ENCODE measurements at regions not wholly inside any gene's neighbourhood (a gene's known extent, or its start where the extent isn't known, plus 50 kb on each side); places are given as distances from the start of the nearest gene placed in this dataset.

- H3K27me3 ChIP-seq = no peaks in the 10 kb centered on the region
- 96 to 99% (median 98%) methylated on average over 2 of the region's 2 CpGs for WGBS, 3 donors
- no peaks in the 10 kb centered on the region for H3K9me3 ChIP-seq
- H3K4me3 ChIP-seq = no peak overlapping the region
- H3K36me3 ChIP-seq = no peaks in the 10 kb centered on the region
- H3K27ac ChIP-seq = no peak overlapping the region
- TF ChIP-seq EP300 (IDR thresholded peaks at IDR 0.05) = no peak
- TF ChIP-seq, protein P1, sequence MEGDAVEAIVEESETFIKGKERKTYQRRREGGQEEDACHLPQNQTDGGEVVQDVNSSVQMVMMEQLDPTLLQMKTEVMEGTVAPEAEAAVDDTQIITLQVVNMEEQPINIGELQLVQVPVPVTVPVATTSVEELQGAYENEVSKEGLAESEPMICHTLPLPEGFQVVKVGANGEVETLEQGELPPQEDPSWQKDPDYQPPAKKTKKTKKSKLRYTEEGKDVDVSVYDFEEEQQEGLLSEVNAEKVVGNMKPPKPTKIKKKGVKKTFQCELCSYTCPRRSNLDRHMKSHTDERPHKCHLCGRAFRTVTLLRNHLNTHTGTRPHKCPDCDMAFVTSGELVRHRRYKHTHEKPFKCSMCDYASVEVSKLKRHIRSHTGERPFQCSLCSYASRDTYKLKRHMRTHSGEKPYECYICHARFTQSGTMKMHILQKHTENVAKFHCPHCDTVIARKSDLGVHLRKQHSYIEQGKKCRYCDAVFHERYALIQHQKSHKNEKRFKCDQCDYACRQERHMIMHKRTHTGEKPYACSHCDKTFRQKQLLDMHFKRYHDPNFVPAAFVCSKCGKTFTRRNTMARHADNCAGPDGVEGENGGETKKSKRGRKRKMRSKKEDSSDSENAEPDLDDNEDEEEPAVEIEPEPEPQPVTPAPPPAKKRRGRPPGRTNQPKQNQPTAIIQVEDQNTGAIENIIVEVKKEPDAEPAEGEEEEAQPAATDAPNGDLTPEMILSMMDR (IDR thresholded peaks at IDR 0.05) = no peak
- no peak for TF ChIP-seq POLR2A (IDR thresholded peaks at IDR 0.05)
- no peak for DNase-seq
- intact Hi-C loops (cut with DNase I) = no loop called here
- H3K4me1 ChIP-seq (ENCODE audit: insufficient read depth) = no peaks in the 10 kb centered on the region
These were observed 111.1 kb downstream of the GLUL start for GRCh38 chr1:182280504-182280900.

DNA sequence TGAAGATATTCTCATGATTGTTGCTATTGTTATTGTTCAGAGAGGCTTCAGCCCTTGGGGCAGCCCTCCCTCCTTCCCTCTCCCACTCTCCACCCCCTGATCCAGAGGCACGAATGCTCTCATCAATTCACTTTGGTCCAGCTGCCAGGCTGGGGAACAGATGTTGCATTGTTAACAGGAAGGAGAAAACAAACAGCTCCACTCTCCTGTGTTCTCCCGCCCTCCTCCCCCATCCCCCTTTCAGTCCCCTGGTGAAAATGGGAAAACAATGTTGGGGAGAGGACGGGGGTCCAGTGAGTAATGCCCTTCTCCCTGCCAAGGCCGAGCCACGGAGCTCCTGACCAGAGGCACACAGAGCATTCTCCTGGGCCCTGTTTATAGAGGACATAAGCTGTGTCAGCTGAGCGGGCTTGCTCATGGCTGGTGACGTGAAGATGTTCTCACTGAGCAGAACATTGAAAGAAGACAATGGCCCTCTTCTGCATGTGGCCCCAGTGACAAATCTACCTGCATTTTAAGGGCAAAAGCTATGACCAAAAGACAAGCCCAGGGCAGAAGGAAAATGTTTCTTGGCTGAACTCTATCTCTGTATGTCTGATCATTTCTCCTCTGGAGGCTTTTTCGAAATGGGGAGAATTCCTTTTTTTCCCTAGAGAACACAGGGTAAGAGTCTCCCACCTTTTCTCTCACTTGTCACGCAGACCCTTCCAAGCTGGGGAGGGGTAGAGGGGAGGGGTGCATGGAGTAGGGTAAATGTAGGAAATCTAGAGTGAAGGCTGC lies 111.7 kb downstream of the GLUL start:
- no peaks in the 10 kb centered on the region for H3K27me3 ChIP-seq
- DNase-seq = peak in 4 of 5 donors; percentile 29 to 60 (median 47)
- H3K27ac ChIP-seq = no peak overlapping the region
- intact Hi-C loops (cut with DNase I) = no loop called here
- TF ChIP-seq, protein P1 (IDR thresholded peaks at IDR 0.05) = no peak
- TF ChIP-seq EP300 (IDR thresholded peaks at IDR 0.05) (no peak), POLR2A (IDR thresholded peaks at IDR 0.05) (no peak)
- H3K9me3 ChIP-seq = no peaks in the 10 kb centered on the region
- 35 to 48% (median 38%) methylated on average over 9 of the region's 9 CpGs for WGBS, 3 donors
- H3K4me1 ChIP-seq (ENCODE audit: insufficient read depth) = no peaks in the 10 kb centered on the region
- no peaks in the 10 kb centered on the region for H3K36me3 ChIP-seq
- no peak overlapping the region for H3K4me3 ChIP-seq

GRCh38 chr1:182279302-182279701 lies 112.3 kb downstream of the GLUL start:
- Histone ChIP-seq H3K27me3 (no peaks in the 10 kb centered on the region), H3K27ac (no peak overlapping the region), H3K9me3 (no peaks in the 10 kb centered on the region), H3K4me1 (ENCODE audit: insufficient read depth) (no peaks in the 10 kb centered on the region), H3K4me3 (no peak overlapping the region), H3K36me3 (no peaks in the 10 kb centered on the region)
- TF ChIP-seq, protein P1 (IDR thresholded peaks at IDR 0.05) = no peak
- TF ChIP-seq EP300 (IDR thresholded peaks at IDR 0.05) = no peak
- no peak for TF ChIP-seq POLR2A (IDR thresholded peaks at IDR 0.05)
- WGBS, 3 donors = 33 to 42% (median 33%) methylated on average over 7 of the region's 7 CpGs
- intact Hi-C loops (cut with DNase I) = no loop called here
- no peak for DNase-seq

- no peaks in the 10 kb centered on the region for H3K36me3 ChIP-seq
- no peaks in the 10 kb centered on the region for H3K9me3 ChIP-seq
- H3K4me1 ChIP-seq (ENCODE audit: insufficient read depth) = no peaks in the 10 kb centered on the region
- H3K27ac ChIP-seq = no peak overlapping the region
- 91 to 95% (median 93%) methylated on average over 7 of the region's 7 CpGs for WGBS, 3 donors
- no peak overlapping the region for H3K4me3 ChIP-seq
- no peaks in the 10 kb centered on the region for H3K27me3 ChIP-seq
- intact Hi-C loops (cut with DNase I) = no loop called here
- DNase-seq = no peak
- TF ChIP-seq, protein P1 (IDR thresholded peaks at IDR 0.05) = no peak
- TF ChIP-seq EP300 (IDR thresholded peaks at IDR 0.05) (no peak), POLR2A (IDR thresholded peaks at IDR 0.05) (no peak)
These were observed 113.2 kb downstream of the GLUL start for GRCh38 chr1:182278144-182279054.

Measured in ovary (tissue), 7 donors.